GM12878 (cell line): ENCODE measurements at regions not wholly inside any gene's neighbourhood (a gene's known extent, or its start where the extent isn't known, plus 50 kb on each side); places are given as distances from the start of the nearest gene placed in this dataset.

Experiments
- ATAC-seq: fragments of 200-7000 bp; cut with Tn5 transposase; 3 replicates; pipeline ENCODE4 v1.9.1; 2020; ENCODE audit warnings: mild to moderate bottlenecking, moderate library complexity
- BruUV-seq: library from RNA; stranded (reverse); fragments of 400-500 nt; replicated peaks from 2 replicates; lab custom pipeline; 2021; lab: Mats Ljungman, UMichigan
- CTCF ChIA-PET: fragments of 300-600 bp; sonication (Branson Sonifier 250); formaldehyde crosslinking; extraction: SDS; loops from one replicate; lab custom pipeline; 2021; ENCODE audit warnings: inconsistent platforms; lab: Yijun Ruan, JAX
- POLR2A ChIA-PET: fragments of 350-600 bp; formaldehyde crosslinking; extraction: SDS; loops from one replicate; lab custom pipeline; 2021; ENCODE audit warnings: inconsistent platforms; lab: Charles Lee
- RAD21 ChIA-PET: fragments of 300-600 bp; sonication (Branson Sonifier 250); formaldehyde crosslinking; loops from one replicate; lab custom pipeline; 2023; ENCODE audit warnings: antibody characterized with exemption; ENCODE audit not compliant: unreplicated experiment; lab: Charles Lee
- SMC1A ChIA-PET: fragments of 300-600 bp; sonication (Branson Sonifier 250); formaldehyde crosslinking; loops from one replicate; lab custom pipeline; 2023; ENCODE audit not compliant: unreplicated experiment, uncharacterized antibody; lab: Charles Lee
- DNase-seq: peaks from one replicate; pipeline ENCODE4 v3.0.0-alpha.2; 2011; ENCODE audit warnings: low read depth, low spot score
- FAIRE-seq: peaks from 3 replicates; lab custom pipeline; 2011; peaks lifted over from hg19 to GRCh38; lab: Jason Lieb, UNC
- H2AFZ ChIP-seq: 2 replicates; pipeline ENCODE4 v1.6.0; 2011; ENCODE audit warnings: low read depth, low read length, control low read depth; ENCODE audit not compliant: control insufficient read depth
- H3K27ac ChIP-seq: 2 replicates; pipeline ENCODE4 v1.5.1; 2011; ENCODE audit warnings: control low read depth; ENCODE audit not compliant: control insufficient read depth, insufficient read depth
- H3K27me3 ChIP-seq, 2 experiments: replicated peaks in 1 of 2; 2 replicates each; pipeline versions ENCODE4 v1.6.0 to v1.6.1; 2011; ENCODE audit warnings: low read length in 1 of 2; ENCODE audit not compliant: control insufficient read depth in 2 of 2, insufficient read depth in 2 of 2
- H3K36me3 ChIP-seq, 2 experiments: 2 replicates each; pipeline ENCODE4 v1.5.1; 2011; ENCODE audit warnings: low read length in 1 of 2; ENCODE audit not compliant: control insufficient read depth in 2 of 2, insufficient read depth in 2 of 2
- H3K4me1 ChIP-seq: 2 replicates; pipeline ENCODE4 v1.6.1; 2011; ENCODE audit warnings: mild to moderate bottlenecking, low read length, moderate library complexity, mixed read lengths; ENCODE audit not compliant: control insufficient read depth, insufficient read depth
- H3K4me2 ChIP-seq: 2 replicates; pipeline ENCODE4 v1.6.0; 2011; ENCODE audit warnings: control low read depth; ENCODE audit not compliant: control insufficient read depth, insufficient read depth
- H3K4me3 ChIP-seq: fragments of 200-600 bp; sonication (generic); 2 replicates; pipeline ENCODE4 v1.5.1; 2016
- H3K79me2 ChIP-seq: 2 replicates; pipeline ENCODE4 v1.6.0; 2011; ENCODE audit warnings: low read length; ENCODE audit not compliant: control insufficient read depth, insufficient read depth
- H3K9ac ChIP-seq: 2 replicates; pipeline ENCODE4 v1.8.0; 2011; ENCODE audit warnings: low read length, control low read depth, mixed read lengths; ENCODE audit not compliant: control insufficient read depth, insufficient read depth
- H3K9me3 ChIP-seq: replicated peaks from 3 replicates; pipeline ENCODE4 v1.5.1; 2011; ENCODE audit warnings: mild to moderate bottlenecking, low read length; ENCODE audit not compliant: control insufficient read depth, insufficient read depth
- H4K20me1 ChIP-seq: 2 replicates; pipeline ENCODE4 v1.6.0; 2011; ENCODE audit not compliant: control insufficient read depth, insufficient read depth
- ASH2L ChIP-seq: fragments of 300-600, 200-600 bp; sonication (generic); IDR thresholded peaks from 2 replicates; pipeline ENCODE4 v1.6.1; 2017; ENCODE audit warnings: low read depth, mild to moderate bottlenecking, borderline replicate concordance
- CHD1 ChIP-seq: IDR thresholded peaks from 2 replicates; pipeline ENCODE4 v1.6.1; 2012; ENCODE audit warnings: low read depth, low read length, improper control_type of control experiment
- E2F8 ChIP-seq: fragments of 450-650 bp; IDR thresholded peaks from 2 replicates; pipeline ENCODE4 v1.6.1; 2018; ENCODE audit warnings: mild to moderate bottlenecking, low read depth, moderate library complexity; ENCODE audit not compliant: partially characterized antibody
- ELK1 ChIP-seq: IDR thresholded peaks from 2 replicates; pipeline ENCODE4 v1.6.1; 2012; ENCODE audit warnings: low read depth, low read length, improper control_type of control experiment
- GATAD2B ChIP-seq: fragments of 450-650 bp; conservative IDR thresholded peaks from 2 replicates; pipeline ENCODE4 v1.6.1; 2017; ENCODE audit warnings: low read depth, mild to moderate bottlenecking, moderate library complexity
- IKZF2 ChIP-seq, 2 experiments: fragments of 450-650 bp; IDR thresholded peaks; 2 replicates each; pipeline ENCODE4 v1.6.1; 2017; ENCODE audit warnings: mild to moderate bottlenecking in 2 of 2, moderate library complexity in 2 of 2
- JUND ChIP-seq: IDR thresholded peaks from 2 replicates; pipeline ENCODE4 v1.6.1; 2012; ENCODE audit warnings: low read depth, mild to moderate bottlenecking, low read length, improper control_type of control experiment, moderate library complexity
- NR2C2 ChIP-seq: IDR thresholded peaks from 2 replicates; pipeline ENCODE4 v1.6.1; 2011; ENCODE audit warnings: borderline replicate concordance, low read depth; ENCODE audit not compliant: control insufficient read depth, insufficient read length
- PKNOX1 ChIP-seq: fragments of 450-650 bp; IDR thresholded peaks from 2 replicates; pipeline ENCODE4 v1.6.1; 2016; ENCODE audit warnings: mild to moderate bottlenecking
- RAD51 ChIP-seq: fragments of 450-650 bp; IDR thresholded peaks from 2 replicates; pipeline ENCODE4 v1.6.1; 2016; ENCODE audit warnings: moderate library complexity, mild to moderate bottlenecking, inconsistent platforms
- RFX5 ChIP-seq: IDR thresholded peaks from 2 replicates; pipeline ENCODE4 v1.6.1; 2011; ENCODE audit warnings: low read depth, low read length, improper control_type of control experiment
- SIN3A ChIP-seq: IDR thresholded peaks from 2 replicates; pipeline ENCODE4 v1.6.1; 2012; ENCODE audit warnings: low read depth, low read length, improper control_type of control experiment
- SREBF1 ChIP-seq: IDR thresholded peaks from 2 replicates; pipeline ENCODE4 v1.6.1; 2012; ENCODE audit warnings: mild to moderate bottlenecking, low read length
- ZBTB40 ChIP-seq: fragments of 450-650 bp; IDR thresholded peaks from 2 replicates; pipeline ENCODE4 v1.6.1; 2016; ENCODE audit warnings: mild to moderate bottlenecking, moderate library complexity, borderline replicate concordance
- ZNF384 ChIP-seq: IDR thresholded peaks from 2 replicates; pipeline ENCODE4 v1.6.1; 2012; ENCODE audit warnings: low read depth, mild to moderate bottlenecking, low read length, improper control_type of control experiment, borderline replicate concordance
- ZSCAN29 ChIP-seq: fragments of 450-650 bp; IDR thresholded peaks from 2 replicates; pipeline ENCODE4 v1.6.1; 2017; ENCODE audit warnings: mild to moderate bottlenecking, moderate library complexity
- WGBS: methylation state at CpG from one replicate; pipeline ENCODE4 v1.1.6; 2016; ENCODE audit warnings: low lambda C conversion rate; ENCODE audit not compliant: insufficient replicate concordance, insufficient coverage; ENCODE audit errors: missing lambda C conversion rate; 5-methylcytosine and 5-hydroxymethylcytosine counted together
- in situ Hi-C: fragments of 300-500 bp; cut with MboI; formaldehyde crosslinking; loops from 9 replicates; pipeline ENCODE4 v1.14.3; 2018; ENCODE audit warnings: mixed read lengths
- intact Hi-C: fragments of 100-400 bp; cut with micrococcal nuclease; formaldehyde crosslinking; loops from one replicate; pipeline ENCODE4 v1.14.2; 2022; ENCODE audit not compliant: unreplicated experiment

GRCh38 chr16:51755577-51756355 lies 604.7 kb upstream of the SALL1 start:
- H3K9ac ChIP-seq, result no peak overlapping the region
- no peaks in the 10 kb centered on the region for H3K79me2 ChIP-seq
- no peak overlapping the region for H3K27ac ChIP-seq
- ChIA-PET POLR2A (interaction anchor here (1.3 kb wide), 1 partner anchor 181 kb away, joined by 3 read pairs; no protein-coding TSS in a partner anchor), CTCF (no interaction called here), SMC1A (no interaction called here), RAD21 (no interaction called here)
- 9% methylated on average over 4 of the region's 4 CpGs for WGBS
- ATAC-seq, result no peak
- no peaks in the 10 kb centered on the region for H3K9me3 ChIP-seq
- intact Hi-C loops, result no loop called here
- H3K4me2 ChIP-seq, result no peak overlapping the region
- in situ Hi-C loops, result no loop called here
- H2AFZ ChIP-seq, result no peak overlapping the region
- H3K27me3 ChIP-seq, result no peaks in the 10 kb centered on the region
- no peak for FAIRE-seq
- H4K20me1 ChIP-seq, result no peaks in the 10 kb centered on the region
- no TSS peak for BruUV-seq
- H3K36me3 ChIP-seq, result no peaks in the 10 kb centered on the region
- no peaks in the 10 kb centered on the region for H3K4me1 ChIP-seq
- no peak for DNase-seq
- no peak overlapping the region for H3K4me3 ChIP-seq
- no peak for TF ChIP-seq IKZF2 (IDR thresholded peaks at IDR 0.05)
- no peak for TF ChIP-seq ZNF384
- TF ChIP-seq SIN3A, result no peak
- TF ChIP-seq ASH2L, result no peak
- TF ChIP-seq ELK1, result no peak
- TF ChIP-seq CHD1, result no peak
- TF ChIP-seq NR2C2, result no peak
- no peak for TF ChIP-seq ZSCAN29
- TF ChIP-seq GATAD2B, result no peak
- no peak for TF ChIP-seq RFX5
- no peak for TF ChIP-seq ZBTB40
- TF ChIP-seq JUND, result no peak
- TF ChIP-seq SREBF1, result no peak
- no peak for TF ChIP-seq PKNOX1
- no peak for TF ChIP-seq RAD51
- TF ChIP-seq E2F8, result no peak
